ENCODE measurements at regions not wholly inside any gene's neighbourhood (a gene's known extent, or its start where the extent isn't known, plus 50 kb on each side); places are given as distances from the start of the nearest gene placed in this dataset.

DNA sequence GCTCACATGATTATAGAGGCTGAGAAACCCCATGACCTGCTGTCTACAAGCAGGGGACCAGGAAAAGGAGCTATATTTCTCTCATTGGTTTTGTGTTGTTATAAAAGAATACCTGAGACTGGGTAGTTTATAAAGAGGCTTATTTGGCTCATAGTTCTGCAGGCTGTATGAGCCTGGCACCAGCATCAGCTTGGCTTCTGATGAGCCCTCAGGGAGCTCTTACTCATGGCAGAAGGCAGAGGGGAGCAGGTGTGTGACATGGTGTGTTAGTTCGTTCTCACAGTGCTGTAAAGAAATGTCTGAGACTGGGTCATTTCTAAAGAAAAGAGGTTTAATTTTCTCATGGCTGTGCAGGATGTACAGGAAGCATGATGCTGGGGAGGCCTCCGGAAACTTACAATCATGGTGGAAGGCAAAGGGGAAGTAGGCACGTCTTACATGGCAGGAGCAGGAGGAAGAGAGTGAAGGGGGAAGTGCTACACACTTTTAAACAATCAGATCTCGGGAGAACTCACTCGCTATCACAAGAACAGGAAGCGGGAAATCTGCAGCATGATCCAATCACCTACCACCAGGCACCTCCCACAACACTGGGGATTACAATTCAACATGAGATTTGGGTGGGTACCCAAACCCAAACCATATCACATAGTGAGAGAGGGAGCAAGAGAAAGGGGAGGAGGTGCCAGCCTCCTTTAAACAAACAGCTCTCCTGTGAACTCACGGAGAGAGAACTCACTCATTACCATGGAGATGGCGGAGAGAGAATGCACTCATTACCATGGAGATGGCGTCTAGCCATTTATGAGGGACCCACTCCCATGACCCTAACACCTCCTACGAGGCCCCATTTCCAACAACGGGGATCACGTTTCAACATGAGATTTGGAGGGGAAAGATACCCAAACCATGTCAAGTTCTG lies 133.4 kb downstream of the JCAD start:
- no peak for DNase-seq (ENCODE audit: low read depth)

DNA sequence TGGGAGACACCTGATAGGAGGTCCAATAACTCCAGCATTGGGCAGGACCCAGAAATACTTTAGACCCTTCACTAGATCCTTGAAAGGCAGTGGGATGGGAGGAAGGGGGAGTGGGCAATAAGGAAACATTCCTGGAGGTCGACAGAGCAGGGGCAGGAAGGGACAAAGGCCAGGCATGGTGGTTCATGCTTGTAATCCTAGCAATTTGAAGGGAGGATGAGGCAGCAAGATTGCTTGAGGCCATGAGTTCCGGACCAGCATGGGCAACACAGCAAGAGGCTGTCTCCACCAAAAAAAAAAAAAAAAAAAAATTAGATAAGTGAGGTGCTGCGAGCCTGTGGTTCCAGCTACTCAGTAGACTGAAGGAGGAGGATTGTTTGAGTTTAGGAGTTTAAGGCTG lies 134.9 kb downstream of the JCAD start:
- DNase-seq (ENCODE audit: low read depth), result no peak

DNA sequence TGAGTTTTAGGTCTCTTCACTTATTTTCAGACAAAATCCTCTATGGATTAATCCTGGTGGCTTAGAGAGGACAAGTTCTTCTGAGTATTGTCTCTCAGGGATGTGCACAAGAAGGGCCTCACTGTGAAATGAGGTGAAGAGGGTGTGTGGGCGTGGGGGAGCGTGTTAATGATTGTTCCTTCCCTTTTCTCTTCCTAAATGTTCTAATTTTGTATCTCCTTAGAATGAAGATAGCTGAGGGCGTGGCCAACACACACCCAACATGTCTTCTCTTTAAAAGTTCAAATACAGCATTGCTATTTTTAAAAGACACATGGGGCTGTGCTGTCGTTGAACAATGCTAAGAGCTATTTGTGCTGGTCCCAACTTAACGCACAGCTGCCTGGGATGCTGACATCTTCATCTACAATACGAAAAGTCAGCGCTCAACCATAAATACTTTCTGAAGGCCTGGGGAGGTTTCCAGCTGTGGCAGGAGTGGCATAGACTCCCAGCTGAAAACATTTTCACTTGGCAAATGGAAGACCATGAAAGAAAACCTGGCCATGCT lies 135.9 kb downstream of the JCAD start:
- no peak for DNase-seq (ENCODE audit: low read depth)

DNA sequence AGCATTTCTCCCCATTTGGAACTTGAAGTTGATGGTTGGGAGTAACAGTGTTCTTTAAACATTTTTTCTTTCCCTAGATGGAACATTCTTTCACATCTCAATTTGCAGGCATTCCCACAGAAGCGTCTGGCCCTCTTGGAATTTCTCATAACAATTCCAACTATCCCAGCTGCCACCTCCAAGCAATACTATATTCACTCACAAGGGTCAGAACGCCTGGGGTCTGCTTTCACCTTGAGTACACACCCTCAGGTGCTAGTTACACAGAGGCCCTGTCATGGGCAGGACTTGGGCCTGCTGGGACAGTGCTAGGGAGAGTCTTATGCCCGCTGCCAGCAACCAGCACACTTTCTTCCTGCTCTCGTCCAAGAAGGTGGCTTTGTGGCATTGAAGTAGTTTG lies 136.5 kb downstream of the JCAD start:
- DNase-seq (ENCODE audit: low read depth), result no peak

DNA sequence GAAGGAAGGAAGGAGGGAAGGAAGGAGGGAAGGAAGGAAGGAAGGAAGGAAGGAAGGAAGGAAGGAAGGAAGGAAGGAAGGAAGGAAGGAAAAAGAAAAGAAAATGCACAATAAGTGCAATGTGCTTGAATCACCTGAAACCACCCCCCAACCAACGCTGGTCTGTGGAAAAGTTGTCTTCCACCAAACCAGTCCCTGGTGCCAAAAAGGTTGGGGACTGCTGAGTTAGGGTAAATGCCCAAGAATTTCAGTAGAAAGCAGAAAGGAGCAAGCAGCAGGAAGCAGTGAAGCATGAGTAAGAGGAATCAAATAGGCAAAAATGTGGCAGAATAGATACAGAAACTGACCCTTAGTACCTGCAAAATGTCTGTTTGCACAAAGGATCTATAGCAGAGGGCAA lies 137.2 kb downstream of the JCAD start:
- DNase-seq (ENCODE audit: low read depth), result no peak

DNA sequence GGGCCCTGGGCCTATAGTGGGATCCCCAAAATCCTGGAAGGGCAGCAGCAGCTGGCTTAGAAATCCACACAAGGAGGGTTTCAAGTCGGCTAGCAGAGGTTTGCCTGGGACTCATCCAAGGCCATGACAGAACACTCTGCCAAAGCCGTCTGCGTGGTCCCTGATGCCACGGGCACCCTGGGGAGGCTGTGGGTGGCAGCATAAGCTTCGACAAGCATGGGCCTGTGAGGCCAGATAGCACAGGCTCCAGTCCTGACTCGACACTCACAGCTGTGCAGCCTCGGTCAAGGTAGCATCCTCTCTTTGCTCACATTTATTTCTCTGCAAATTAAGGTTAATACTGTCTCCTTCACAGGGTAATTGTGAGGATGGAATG lies 138.3 kb downstream of the JCAD start:
- no peak for DNase-seq (ENCODE audit: low read depth)

DNA sequence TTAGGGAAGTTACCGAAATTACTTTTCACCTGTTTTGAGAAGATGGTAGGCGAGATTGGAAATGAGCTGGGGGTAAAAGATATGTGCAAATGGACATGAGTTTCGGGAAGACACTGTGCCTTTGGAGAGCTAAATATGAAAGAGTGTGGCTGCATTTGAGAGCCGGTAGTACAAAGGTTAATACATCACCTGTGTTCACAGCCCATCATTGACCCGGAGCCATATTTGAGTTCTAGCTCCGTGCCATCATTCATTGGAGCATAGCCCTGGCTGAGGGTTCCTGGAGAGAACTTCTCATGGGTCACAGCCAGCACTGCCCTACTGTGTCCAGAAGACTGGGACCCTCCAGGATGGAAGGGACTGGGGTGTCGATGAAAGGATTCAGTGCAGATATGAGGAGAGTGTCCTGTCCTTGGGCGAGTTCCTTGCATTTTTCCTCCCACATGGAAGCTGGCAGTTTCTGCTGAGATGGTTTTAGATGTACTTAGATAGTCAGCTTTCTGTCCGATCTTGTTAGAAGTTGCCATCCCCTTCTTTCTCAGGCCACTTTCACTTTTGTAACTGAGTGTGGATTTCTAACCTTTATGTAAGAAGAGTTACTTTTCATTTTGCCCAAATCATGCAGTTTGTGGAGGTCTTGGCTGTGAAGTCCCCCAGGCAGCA lies 138.8 kb downstream of the JCAD start:
- DNase-seq (ENCODE audit: low read depth), result no peak

DNA sequence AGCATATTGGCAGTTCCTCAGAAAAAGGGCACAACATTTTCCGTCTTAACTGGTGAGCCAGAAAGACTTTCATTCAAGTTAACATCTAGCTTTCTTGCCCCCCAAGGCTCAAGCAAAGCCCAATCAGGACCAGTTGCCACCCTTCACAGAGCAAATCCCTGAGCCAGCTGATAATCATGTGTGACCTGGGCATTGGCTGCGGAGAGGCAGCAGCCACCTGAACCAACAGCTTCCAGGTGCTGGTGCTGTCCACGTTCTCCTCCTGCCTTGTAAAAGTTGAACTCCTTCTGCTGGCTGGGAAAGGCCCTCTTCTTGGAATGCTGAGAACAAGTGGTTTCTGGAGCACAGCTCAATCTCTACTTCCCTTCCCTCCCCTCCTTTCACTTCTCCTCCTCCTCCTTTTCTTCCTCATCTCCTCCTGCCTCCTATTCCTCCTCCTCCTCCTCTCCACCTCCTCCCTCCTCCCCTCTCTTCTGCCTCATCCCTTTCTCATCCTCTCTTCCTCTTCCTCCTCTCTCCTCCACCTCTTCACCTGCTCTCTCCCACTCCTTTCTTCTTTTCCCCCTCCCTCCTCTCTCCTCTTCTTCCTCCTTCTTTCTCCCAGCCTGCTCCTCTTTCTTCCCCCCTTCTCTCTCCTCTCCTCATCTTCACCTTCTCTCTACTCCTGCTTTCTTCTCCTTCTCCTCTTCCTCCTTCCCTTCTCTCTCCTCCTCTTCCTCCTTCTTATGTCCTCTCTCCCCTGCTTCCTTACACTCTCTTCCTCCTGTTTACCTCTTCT lies 140.6 kb downstream of the JCAD start:
- no peak for DNase-seq (ENCODE audit: low read depth)

DNA sequence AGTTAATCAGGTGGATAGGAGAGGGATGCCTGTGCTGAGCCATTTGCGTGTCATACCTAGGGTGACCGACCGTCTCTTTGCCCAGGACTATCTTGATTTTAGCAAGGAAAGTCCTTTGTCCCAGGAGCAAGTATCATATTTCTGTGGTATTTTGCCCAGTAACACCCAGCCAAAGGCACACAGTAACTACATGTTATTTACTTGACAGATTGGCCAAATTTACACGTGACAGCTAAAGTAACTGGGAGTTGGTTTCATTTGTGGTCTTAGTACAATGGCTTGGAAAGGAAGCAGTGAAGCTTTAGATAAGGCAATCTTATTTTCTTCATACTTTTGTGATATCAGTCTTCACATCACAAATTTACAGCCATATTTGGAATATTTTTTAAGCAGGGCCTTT lies 142.1 kb downstream of the JCAD start:
- DNase-seq (ENCODE audit: low read depth), result no peak

DNA sequence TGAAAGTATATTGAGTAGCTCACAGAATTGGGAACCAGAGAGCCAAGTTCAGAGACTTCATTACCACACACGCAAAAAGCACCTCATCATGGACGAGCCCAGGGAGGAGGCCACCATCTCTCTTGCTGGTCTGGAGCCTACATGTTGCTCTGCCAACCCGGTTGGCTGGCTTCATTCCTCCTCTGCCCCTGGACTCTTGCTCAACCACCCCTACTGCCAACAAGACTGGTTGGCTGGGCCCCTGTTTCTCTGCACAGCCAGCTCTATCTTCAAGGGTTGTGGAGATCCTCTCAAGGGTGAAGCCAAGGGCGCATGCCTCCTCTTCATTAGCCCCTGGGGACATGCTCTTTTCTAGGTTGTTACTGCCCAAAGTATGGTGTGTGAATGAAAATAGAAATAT lies 142.7 kb downstream of the JCAD start:
- no peak for DNase-seq (ENCODE audit: low read depth)

DNA sequence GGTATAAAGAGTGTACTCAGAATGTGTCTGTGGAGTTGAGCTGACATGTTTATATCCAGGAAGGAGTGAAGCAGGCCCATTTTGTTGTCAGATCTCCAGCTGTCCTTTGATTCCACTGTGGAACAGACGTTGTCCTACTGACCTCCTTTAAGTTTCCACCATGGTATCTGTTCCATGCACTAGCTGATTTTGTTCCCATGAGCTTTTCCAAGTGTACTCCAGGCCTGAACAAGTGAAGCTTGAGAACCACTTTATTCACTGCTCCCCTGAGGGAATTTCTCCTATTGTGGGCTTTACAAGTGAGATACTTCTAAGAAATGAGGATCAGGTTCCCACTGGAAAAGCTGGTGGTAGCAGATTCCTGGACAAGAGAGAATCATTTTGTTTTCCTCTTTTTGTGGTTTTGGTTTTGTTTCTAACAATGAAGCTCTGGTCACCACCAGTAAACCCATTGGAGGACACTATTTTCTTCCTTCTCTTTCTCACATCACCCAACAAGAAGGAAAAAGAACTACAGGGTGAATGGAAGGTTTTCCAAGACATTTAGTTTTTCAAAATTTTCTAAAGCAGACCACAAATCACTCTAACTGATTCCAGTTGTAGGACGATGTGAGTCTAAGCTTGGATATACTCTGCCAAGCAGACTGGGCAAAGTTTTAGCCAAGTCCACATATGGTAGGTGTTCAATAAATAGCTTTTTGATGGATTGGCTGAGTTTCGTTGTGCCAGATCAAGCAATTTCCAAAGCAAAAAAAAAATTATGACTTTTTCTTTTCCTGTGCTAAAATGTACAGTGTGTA lies 144.2 kb downstream of the JCAD start:
- DNase-seq (ENCODE audit: low read depth), result no peak

DNA sequence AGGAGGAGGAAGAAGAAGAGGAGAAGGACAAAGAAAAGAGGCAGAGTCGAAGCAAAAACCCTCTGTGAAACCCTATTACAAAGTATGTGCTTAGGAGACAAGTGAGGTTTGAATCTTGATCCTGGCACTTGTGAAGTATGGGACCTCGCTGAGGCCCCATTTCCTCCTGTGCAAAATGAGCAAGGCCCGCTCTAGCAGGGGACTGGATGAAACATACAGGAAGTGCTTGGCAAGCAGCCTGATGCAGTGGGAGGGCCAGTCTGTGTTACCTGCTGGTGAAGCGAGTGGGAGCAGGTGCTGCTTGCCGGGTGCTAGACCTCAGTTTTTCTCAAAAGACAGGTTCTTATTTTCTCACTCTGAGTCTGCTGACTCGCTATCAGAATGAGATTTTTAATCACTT lies 150.4 kb downstream of the JCAD start:
- DNase-seq (ENCODE audit: low read depth), result no peak

DNA sequence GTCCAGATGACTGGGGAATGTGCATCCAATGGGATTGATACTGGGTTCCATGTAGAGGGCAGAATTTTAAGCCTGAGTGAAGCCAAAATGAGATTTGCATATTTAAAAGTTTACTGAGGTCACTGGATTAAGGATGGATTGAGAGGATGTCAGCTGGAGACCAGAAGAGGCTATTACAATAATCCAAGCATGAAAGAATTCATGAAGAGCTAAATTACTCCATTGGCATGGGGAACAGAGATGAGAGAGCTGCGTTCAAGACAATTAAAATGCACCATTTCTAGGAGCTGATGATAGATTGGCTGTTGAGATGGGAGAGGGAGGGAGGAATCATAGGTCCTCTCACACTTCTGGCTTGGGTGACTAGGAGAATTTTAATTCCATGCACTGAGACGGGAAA lies 158.5 kb downstream of the JCAD start:
- DNase-seq (ENCODE audit: low read depth), result no peak

DNA sequence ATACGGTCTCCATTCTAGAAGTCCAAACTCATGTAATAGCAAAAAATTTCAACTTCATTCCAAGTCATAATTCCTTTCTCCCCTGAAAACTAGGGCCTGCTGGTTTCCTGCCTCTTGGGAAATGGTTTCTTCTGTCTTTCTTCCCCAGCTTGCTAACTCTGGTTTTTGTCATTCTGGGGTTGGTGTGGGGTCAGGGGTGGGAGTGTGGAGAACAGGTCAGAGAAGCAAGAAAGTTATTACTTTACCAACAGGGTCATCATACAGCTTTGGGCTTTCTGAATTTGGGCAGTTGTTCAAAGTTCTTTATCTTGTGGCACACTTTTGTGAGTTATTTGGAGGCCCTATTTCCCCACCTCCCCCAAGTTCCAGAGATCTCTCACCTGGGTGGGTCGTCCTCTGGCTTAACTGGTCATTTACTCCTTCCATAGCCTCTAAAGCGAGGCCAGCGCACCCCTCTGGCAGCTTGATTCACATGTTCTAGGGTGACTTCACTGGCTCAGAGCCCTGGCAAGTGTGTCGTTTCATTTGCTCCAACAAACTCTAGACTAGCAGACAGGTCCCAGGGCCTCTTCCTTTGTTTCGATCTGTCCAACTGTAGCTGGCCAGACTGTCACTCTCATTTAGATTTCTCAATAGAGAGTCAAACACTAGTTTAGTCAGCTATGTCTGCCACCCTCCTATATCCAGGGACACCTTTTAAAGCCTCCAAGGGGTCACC lies 161.2 kb downstream of the JCAD start:
- no peak for DNase-seq (ENCODE audit: low read depth)

DNA sequence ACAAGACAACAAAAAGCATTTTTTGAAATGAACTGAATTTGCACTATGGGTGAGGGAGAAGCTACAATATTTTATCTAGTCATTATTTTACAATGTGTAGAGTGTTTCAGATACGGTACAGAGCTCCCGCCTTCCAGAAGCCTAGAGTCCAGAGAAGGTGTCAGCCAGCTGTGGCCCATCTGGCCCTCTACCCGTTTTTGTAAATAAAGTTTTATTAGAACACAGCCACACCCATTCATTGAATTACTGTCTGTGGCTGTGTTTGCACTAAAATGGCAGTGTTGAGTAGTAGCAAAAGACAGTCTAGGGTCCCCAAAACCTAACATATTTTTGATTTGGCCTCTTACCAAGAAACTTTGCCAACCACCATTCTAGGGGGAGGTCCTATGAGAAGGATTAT lies 162.0 kb downstream of the JCAD start:
- no peak for DNase-seq (ENCODE audit: low read depth)

DNA sequence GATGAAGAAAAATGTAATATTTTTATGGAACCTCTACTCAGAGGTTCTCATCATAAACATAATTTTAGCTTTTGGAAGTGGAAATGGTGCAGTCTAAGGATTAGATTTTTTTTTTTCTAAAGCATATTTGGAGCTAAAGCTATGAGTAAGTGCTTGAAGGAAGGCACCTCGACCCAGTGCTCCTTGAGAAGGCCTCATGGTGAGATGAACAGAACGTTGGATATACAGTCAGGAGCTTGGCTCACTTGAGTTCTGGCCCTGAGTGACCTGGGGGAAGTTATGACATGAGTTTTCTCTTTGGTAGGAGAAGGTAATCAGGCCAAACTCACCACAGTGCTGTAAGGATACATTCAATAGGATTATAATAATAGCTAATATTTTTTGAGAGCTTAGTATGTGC lies 163.3 kb downstream of the JCAD start:
- DNase-seq (ENCODE audit: low read depth), result no peak

DNA sequence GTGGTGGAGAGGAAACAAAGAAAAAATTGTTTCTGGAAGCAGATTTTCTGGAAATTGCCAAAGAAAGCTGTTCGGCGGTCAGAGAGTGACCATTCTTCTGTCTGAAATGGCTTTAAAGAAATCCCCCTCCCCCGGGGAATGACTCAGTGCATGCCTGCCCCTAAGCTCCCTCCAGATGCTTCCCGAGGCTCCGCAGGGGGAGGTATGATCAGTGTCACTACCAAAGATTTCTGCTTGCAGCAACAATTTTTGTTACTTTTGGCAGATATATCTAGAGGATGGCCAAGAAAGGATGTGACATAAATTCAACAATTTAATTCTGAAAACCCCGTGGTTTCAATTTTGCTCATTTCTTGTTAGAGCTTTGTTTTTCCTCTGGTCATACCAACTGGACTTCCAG lies 163.9 kb downstream of the JCAD start:
- peak; percentile 62 for DNase-seq (ENCODE audit: low read depth)

DNA sequence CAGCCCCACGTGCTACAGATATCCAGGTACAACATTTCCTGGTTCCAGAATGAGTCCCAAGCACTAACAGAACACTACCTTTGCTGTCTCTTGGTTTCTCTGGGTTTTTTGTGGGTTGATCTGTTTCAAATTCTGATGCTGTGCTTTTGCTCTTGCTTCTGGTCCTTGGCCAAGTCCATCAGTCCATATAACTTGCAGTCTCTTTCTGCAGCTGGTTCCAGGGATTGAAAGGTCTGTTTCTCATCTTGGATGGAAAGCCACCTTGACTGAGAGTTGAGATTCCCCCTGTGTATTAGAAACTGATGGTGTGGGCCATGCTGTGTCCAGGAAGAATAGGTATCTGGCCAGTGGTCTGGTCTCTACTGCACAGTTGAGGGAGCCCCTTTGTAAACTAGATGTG lies 171.1 kb downstream of the JCAD start:
- no peak for DNase-seq (ENCODE audit: low read depth)

DNA sequence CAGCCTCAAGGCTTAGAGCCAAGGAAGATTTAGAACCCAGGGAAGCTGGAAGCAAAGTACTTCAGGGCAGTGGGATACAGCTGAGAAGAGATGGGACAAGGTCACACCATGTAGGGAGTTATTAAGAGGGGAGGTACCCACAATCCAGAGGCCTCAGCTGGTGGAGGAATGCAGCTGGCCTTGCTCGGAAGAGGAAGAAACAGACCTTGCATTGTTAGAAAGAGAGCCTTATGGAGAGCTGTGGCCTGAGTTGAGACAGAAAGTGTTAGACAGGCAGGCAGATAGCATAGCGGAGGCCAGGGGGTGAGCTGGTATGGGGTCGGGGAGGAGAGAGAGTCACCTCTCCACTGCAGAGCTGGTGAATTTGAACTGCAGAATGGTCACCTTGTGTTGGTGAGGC lies 173.1 kb downstream of the JCAD start:
- no peak for DNase-seq (ENCODE audit: low read depth)

DNA sequence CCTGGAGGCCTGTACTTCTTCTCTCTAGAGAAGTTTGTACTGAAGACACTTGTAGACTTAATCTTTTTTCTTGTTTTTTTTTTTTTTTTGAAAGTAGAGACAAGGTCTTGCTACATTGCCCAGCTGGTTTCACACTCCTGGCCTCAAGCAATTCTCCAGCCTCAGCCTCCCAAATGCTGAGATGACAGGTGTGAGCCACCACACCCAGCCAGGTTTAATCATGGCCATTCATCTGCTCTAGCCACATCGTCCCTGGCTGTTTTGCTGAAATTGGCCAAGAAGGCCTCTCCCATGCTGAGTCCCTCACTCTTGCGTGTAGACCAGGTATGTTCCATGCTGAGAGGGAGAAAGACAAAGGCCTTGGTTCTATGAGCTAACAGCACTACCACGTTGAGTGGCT lies 176.2 kb downstream of the JCAD start:
- no peak for DNase-seq (ENCODE audit: low read depth)

DNA sequence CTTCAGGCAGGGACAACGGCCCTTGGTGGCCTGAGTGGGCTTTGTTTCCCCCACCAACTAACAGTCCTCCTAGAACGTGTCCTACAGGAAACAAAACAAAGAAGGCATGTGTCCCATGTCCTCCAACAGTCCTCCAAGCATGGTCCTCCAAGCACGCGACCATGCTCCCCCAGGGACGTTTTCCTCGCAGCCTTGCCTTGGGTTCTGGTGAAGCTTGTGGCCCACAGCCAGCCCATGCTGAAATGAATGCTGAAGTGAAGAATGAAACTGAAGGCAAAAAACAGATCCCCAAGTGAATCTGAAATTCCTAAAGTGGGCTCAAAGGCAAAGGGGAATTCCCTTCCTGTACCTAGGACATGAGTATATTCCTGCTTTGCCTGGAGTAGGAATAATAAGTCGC lies 176.6 kb downstream of the JCAD start:
- DNase-seq (ENCODE audit: low read depth), result no peak
